ENCODE measurements at regions not wholly inside any gene's neighbourhood (a gene's known extent, or its start where the extent isn't known, plus 50 kb on each side); places are given as distances from the start of the nearest gene placed in this dataset.
A peak's percentile ranks its signal among the peaks of the same experiment; 100 is the strongest.

- TF ChIP-seq, protein P1, sequence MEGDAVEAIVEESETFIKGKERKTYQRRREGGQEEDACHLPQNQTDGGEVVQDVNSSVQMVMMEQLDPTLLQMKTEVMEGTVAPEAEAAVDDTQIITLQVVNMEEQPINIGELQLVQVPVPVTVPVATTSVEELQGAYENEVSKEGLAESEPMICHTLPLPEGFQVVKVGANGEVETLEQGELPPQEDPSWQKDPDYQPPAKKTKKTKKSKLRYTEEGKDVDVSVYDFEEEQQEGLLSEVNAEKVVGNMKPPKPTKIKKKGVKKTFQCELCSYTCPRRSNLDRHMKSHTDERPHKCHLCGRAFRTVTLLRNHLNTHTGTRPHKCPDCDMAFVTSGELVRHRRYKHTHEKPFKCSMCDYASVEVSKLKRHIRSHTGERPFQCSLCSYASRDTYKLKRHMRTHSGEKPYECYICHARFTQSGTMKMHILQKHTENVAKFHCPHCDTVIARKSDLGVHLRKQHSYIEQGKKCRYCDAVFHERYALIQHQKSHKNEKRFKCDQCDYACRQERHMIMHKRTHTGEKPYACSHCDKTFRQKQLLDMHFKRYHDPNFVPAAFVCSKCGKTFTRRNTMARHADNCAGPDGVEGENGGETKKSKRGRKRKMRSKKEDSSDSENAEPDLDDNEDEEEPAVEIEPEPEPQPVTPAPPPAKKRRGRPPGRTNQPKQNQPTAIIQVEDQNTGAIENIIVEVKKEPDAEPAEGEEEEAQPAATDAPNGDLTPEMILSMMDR (IDR thresholded peaks at IDR 0.05): no peak
- H3K4me1 ChIP-seq: no peaks in the 10 kb centered on the region
- no peaks in the 10 kb centered on the region for H3K27me3 ChIP-seq
- peak overlapping the region; percentile 31 for H3K27ac ChIP-seq
- ATAC-seq (no peak), DNase-seq (no peak)
- no peak overlapping the region for H3K4me3 ChIP-seq
- H3K9me3 ChIP-seq: no peaks in the 10 kb centered on the region
- intact Hi-C loops (cut with DNase I): no loop called here
- no peaks in the 10 kb centered on the region for H3K36me3 ChIP-seq
Observed at GRCh38 chr1:14242870-14243269, 355.6 kb upstream of the KAZN start.

DNA sequence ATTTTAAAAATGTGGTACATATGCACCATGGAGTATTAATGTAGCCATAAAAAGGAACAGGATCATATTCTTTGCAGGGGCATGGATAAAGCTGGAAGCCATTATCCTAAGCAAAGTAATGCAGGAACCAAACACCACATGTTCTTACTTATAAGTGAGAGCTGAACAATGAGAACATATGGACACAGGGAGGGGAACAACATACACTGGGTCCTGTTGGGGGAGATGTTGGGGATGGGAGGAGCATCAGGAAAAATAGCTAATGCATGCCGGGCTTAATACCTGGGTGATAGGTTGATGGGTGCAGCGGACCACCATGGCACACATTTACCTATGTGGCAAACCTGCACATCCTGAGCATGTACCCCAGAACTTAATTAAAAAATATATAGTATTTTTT is 352.5 kb upstream of the KAZN start:
- H3K36me3 ChIP-seq: no peaks in the 10 kb centered on the region
- TF ChIP-seq, protein P1 (IDR thresholded peaks at IDR 0.05): no peak
- intact Hi-C loops (cut with DNase I): no loop called here
- DNase-seq (no peak), ATAC-seq (no peak)
- H3K4me3 ChIP-seq: no peak overlapping the region
- H3K4me1 ChIP-seq: no peaks in the 10 kb centered on the region
- H3K9me3 ChIP-seq: no peaks in the 10 kb centered on the region
- no peaks in the 10 kb centered on the region for H3K27me3 ChIP-seq
- no peak overlapping the region for H3K27ac ChIP-seq

DNA sequence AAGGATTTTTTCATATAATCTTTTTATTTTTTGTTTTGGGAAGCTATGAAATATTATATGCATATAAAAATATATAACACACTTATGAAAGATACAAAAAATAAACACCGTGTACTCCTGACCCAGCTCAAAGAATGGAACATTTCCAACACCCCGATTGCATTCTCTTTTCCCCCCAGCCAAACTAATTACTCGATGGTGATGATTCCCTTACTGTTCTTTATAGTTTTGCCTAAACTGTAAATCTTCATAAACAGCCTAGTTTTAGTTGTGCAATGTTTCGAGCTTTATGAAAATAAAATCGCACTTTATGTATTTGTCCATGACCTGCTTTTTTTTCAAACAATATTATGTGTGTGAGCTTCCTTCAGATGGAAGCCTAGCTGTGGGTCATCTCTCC is 352.0 kb upstream of the KAZN start:
- Histone ChIP-seq H3K27ac (no peak overlapping the region), H3K4me1 (no peaks in the 10 kb centered on the region), H3K27me3 (no peaks in the 10 kb centered on the region), H3K9me3 (no peaks in the 10 kb centered on the region), H3K36me3 (no peaks in the 10 kb centered on the region), H3K4me3 (no peak overlapping the region)
- ATAC-seq: no peak
- intact Hi-C loops (cut with DNase I): no loop called here
- TF ChIP-seq, protein P1 (IDR thresholded peaks at IDR 0.05): no peak
- no peak for DNase-seq

DNA sequence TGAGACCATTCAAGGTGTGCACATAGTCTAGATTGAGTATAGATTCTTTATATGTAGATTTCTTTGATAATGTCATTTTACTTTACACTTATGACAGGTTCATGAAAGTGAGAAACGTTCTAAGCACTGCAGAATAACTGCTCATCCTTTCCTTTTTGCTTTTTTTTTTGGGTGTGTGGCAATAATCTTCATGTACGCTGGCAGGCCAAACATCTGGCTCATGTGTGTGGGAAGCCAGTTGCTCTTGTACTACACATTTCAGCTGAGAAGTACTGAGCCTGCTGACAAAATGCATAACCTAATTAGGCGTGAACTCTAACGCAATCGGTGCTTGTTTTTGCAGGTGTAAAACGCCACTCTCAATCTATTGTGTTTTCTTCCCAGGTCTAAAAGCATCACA is 350.8 kb upstream of the KAZN start:
- no peaks in the 10 kb centered on the region for H3K9me3 ChIP-seq

DNA sequence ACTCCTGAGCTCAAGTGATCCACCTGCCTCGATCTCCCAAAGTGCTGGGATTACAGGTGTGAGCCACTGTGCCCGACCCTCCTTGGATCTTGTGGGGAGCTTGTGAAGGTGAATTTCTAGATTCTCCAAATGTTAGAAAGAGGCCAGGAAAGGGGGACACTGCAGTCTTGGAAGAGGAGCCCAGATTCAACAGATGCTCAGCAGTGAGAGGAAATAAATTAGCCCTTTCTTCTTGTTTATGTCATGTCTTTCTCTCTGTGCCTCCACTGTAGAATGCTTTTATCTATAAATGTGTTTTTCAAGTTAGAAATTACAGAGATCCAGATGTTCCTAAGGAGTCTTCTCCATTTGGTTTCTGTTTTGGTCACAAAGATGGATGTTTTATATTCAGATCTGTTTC is 346.6 kb upstream of the KAZN start:
- H3K27me3 ChIP-seq: no peaks in the 10 kb centered on the region
- H3K4me3 ChIP-seq: no peak overlapping the region
- no peaks in the 10 kb centered on the region for H3K36me3 ChIP-seq
- DNase-seq (no peak), ATAC-seq (no peak)
- H3K4me1 ChIP-seq: no peaks in the 10 kb centered on the region
- H3K27ac ChIP-seq: no peak overlapping the region
- TF ChIP-seq, protein P1 (IDR thresholded peaks at IDR 0.05): no peak
- no peaks in the 10 kb centered on the region for H3K9me3 ChIP-seq
- intact Hi-C loops (cut with DNase I): no loop called here

More for the DNA sequence above, 350.8 kb upstream of the KAZN start:
- Histone ChIP-seq H3K4me3 (no peak overlapping the region), H3K27me3 (no peaks in the 10 kb centered on the region), H3K27ac (no peak overlapping the region), H3K4me1 (no peaks in the 10 kb centered on the region), H3K36me3 (no peaks in the 10 kb centered on the region)
- intact Hi-C loops (cut with DNase I): no loop called here
- TF ChIP-seq, protein P1 (IDR thresholded peaks at IDR 0.05): no peak
- DNase-seq (no peak), ATAC-seq (no peak)

- Histone ChIP-seq H3K9me3 (no peaks in the 10 kb centered on the region), H3K4me1 (no peaks in the 10 kb centered on the region), H3K27ac (no peak overlapping the region), H3K36me3 (no peaks in the 10 kb centered on the region), H3K4me3 (no peak overlapping the region), H3K27me3 (no peaks in the 10 kb centered on the region)
- DNase-seq (no peak), ATAC-seq (no peak)
- TF ChIP-seq, protein P1 (IDR thresholded peaks at IDR 0.05): no peak
- intact Hi-C loops (cut with DNase I): no loop called here
Observed at GRCh38 chr1:14253676-14254075, 344.8 kb upstream of the KAZN start.

Data from upper lobe of right lung (tissue), 1 donor.